ENCODE measurements at regions not wholly inside any gene's neighbourhood (a gene's known extent, or its start where the extent isn't known, plus 50 kb on each side); places are given as distances from the start of the nearest gene placed in this dataset.
"Not testable (repeated sequence)": the region's sequence is repeated elsewhere in the genome, so short reads cannot be mapped to it uniquely, and the experiment has no call there.

GRCh38 chr10:3314445-3315085, 142.0 kb upstream of the PITRM1 start:
- H3K79me2 ChIP-seq (ENCODE audit: insufficient read depth); H3K9ac ChIP-seq; H3K27me3 ChIP-seq (ENCODE audit: insufficient read depth); H4K20me1 ChIP-seq (ENCODE audit: insufficient read depth); H3K4me3 ChIP-seq (ENCODE audit: low read depth in 2 of 2, low read length in 1 of 2); POLR2A ChIA-PET; H3K9me2 ChIP-seq; H3K4me1 ChIP-seq (ENCODE audit: control insufficient read depth in 1 of 2, insufficient read depth in 2 of 2, low read depth in 1 of 2, low read length in 1 of 2); H3K36me3 ChIP-seq (replicated peaks in 1 of 2; ENCODE audit: control insufficient read depth in 1 of 2, insufficient read depth in 2 of 2, low read length in 1 of 2); H3F3A ChIP-seq (replicated peaks; ENCODE audit: insufficient read depth); H3K9me3 ChIP-seq; DNase-seq; H2AFZ ChIP-seq (ENCODE audit: low read depth); H3K4me2 ChIP-seq; CTCF ChIA-PET; H3K27ac ChIP-seq (ENCODE audit: low read depth in 2 of 2, low read length in 1 of 2): not testable (repeated sequence)
- 93% methylated on average over 5 of the region's 5 CpGs for WGBS (ENCODE audit: low lambda C conversion rate)

- TF ChIP-seq FOSL2 (IDR thresholded peaks at IDR 0.05; ENCODE audit: borderline replicate concordance, low read depth), result peak; percentile 27; the same call in 1 of the 2 replicates
- TF ChIP-seq REST (IDR thresholded peaks at IDR 0.05; ENCODE audit: low read depth, low read length), result peak; percentile 92
- CTCF ChIA-PET; H3K9me3 ChIP-seq; DNase-seq; H3K9ac ChIP-seq; H3K4me2 ChIP-seq; H2AFZ ChIP-seq (ENCODE audit: low read depth); H3K27ac ChIP-seq (ENCODE audit: low read depth in 2 of 2, low read length in 1 of 2); POLR2A ChIA-PET; H3K36me3 ChIP-seq (replicated peaks in 1 of 2; ENCODE audit: control insufficient read depth in 1 of 2, insufficient read depth in 2 of 2, low read length in 1 of 2); H3K4me3 ChIP-seq (ENCODE audit: low read depth in 2 of 2, low read length in 1 of 2); H3K27me3 ChIP-seq (ENCODE audit: insufficient read depth); H4K20me1 ChIP-seq (ENCODE audit: insufficient read depth); H3K4me1 ChIP-seq (ENCODE audit: control insufficient read depth in 1 of 2, insufficient read depth in 2 of 2, low read depth in 1 of 2, low read length in 1 of 2); H3F3A ChIP-seq (replicated peaks; ENCODE audit: insufficient read depth); H3K79me2 ChIP-seq (ENCODE audit: insufficient read depth); H3K9me2 ChIP-seq: not testable (repeated sequence)
- WGBS (ENCODE audit: low lambda C conversion rate), result 36% methylated on average over 1 of the region's 2 CpGs
These were observed 141.3 kb upstream of the PITRM1 start for GRCh38 chr10:3313784-3314444.

- Histone ChIP-seq H3K9me2 (no peaks in the 10 kb centered on the region), H3K9ac (no peak overlapping the region), H2AFZ (ENCODE audit: low read depth) (no peak overlapping the region), H3K4me2 (no peak overlapping the region), H3K27me3 (ENCODE audit: insufficient read depth) (no peaks in the 10 kb centered on the region), H3F3A (replicated peaks; ENCODE audit: insufficient read depth) (no peaks in the 10 kb centered on the region), H3K27ac (ENCODE audit: low read depth in 2 of 2, low read length in 1 of 2) (no peak overlapping the region), H4K20me1 (ENCODE audit: insufficient read depth) (no peaks in the 10 kb centered on the region), H3K4me3 (ENCODE audit: low read depth in 2 of 2, low read length in 1 of 2) (no peak overlapping the region), H3K9me3 (no peaks in the 10 kb centered on the region), H3K36me3 (replicated peaks in 1 of 2; ENCODE audit: control insufficient read depth in 1 of 2, insufficient read depth in 2 of 2, low read length in 1 of 2) (no peaks in the 10 kb centered on the region), H3K79me2 (ENCODE audit: insufficient read depth) (no peaks in the 10 kb centered on the region), H3K4me1 (ENCODE audit: control insufficient read depth in 1 of 2, insufficient read depth in 2 of 2, low read depth in 1 of 2, low read length in 1 of 2) (no peaks in the 10 kb centered on the region; a peak in 2 of 4 replicates)
- POLR2A ChIA-PET, result no interaction called here
- CTCF ChIA-PET, result interaction anchor here (1.1 to 1.5 kb wide), 2 partner anchors 102 to 1454 kb away, joined by 3 to 4 read pairs; no protein-coding TSS in a partner anchor
- DNase-seq, result no peak
- 90% methylated on average over 12 of the region's 12 CpGs for WGBS (ENCODE audit: low lambda C conversion rate)
- TF ChIP-seq CTCF (IDR thresholded peaks at IDR 0.05) (no peak), GABPA (IDR thresholded peaks at IDR 0.05; ENCODE audit: low read depth) (no peak), CHD2 (IDR thresholded peaks at IDR 0.05; ENCODE audit: low read length, partially characterized antibody) (no peak), USF2 (IDR thresholded peaks at IDR 0.05; ENCODE audit: borderline replicate concordance, low read depth, low read length) (no peak), FOXJ3 (CRISPR knock-in tag; IDR thresholded peaks at IDR 0.05) (no peak), ELF1 (IDR thresholded peaks at IDR 0.05) (no peak), ZBTB33 (IDR thresholded peaks at IDR 0.05; ENCODE audit: borderline replicate concordance, low read depth) (no peak), NFIC (IDR thresholded peaks at IDR 0.05; ENCODE audit: borderline replicate concordance) (no peak), SIN3A (IDR thresholded peaks at IDR 0.05; ENCODE audit: borderline replicate concordance, low read depth, low read length) (no peak)
These were observed 139.9 kb upstream of the PITRM1 start for GRCh38 chr10:3312403-3312940.

Data from SK-N-SH (cell line).